Progenitor cell of endocrine pancreas (in vitro differentiated cells): ENCODE measurements at regions not wholly inside any gene's neighbourhood (a gene's known extent, or its start where the extent isn't known, plus 50 kb on each side); places are given as distances from the start of the nearest gene placed in this dataset.
"Not testable (repeated sequence)": the region's sequence is repeated elsewhere in the genome, so short reads cannot be mapped to it uniquely, and the experiment has no call there.

Source experiments
- DNase-seq: peaks from one replicate; pipeline ENCODE4 v3.0.0; 2021; ENCODE audit warnings: low spot score; ENCODE audit not compliant: unreplicated experiment
- H3K27ac Mint-ChIP-seq: 2 replicates; pipeline ENCODE4 v1.8.0; 2021; ENCODE audit warnings: mild to moderate bottlenecking, moderate library complexity, mixed read lengths
- H3K27me3 Mint-ChIP-seq: 2 replicates; pipeline ENCODE4 v1.8.0; 2021; ENCODE audit warnings: mixed read lengths
- H3K36me3 Mint-ChIP-seq: 2 replicates; pipeline ENCODE4 v1.8.0; 2022; ENCODE audit warnings: mixed read lengths; ENCODE audit not compliant: insufficient read depth
- H3K4me1 Mint-ChIP-seq: 2 replicates; pipeline ENCODE4 v1.8.0; 2021; ENCODE audit warnings: low read depth, mixed read lengths
- H3K4me3 Mint-ChIP-seq: 2 replicates; pipeline ENCODE4 v1.8.0; 2021; ENCODE audit warnings: low read depth, mild to moderate bottlenecking, moderate library complexity, mixed read lengths
- H3K9me3 Mint-ChIP-seq: 2 replicates; pipeline ENCODE4 v1.8.0; 2021; ENCODE audit warnings: low read depth, mixed read lengths
- CTCF ChIP-seq: fragments of 200-600 bp; sonication (generic); IDR thresholded peaks from one replicate; pipeline ENCODE4 v1.5.0; 2021; ENCODE audit warnings: antibody characterized with exemption, mild to moderate bottlenecking; ENCODE audit not compliant: unreplicated experiment

- no peaks in the 10 kb centered on the region for H3K27me3 Mint-ChIP-seq
- no peak overlapping the region for H3K27ac Mint-ChIP-seq
- H3K4me3 Mint-ChIP-seq = no peak overlapping the region
- H3K36me3 Mint-ChIP-seq = no peaks in the 10 kb centered on the region
- no peak for DNase-seq
- no peak for TF ChIP-seq CTCF
- H3K9me3 Mint-ChIP-seq = no peaks in the 10 kb centered on the region
- H3K4me1 Mint-ChIP-seq = no peaks in the 10 kb centered on the region
Measured at GRCh38 chr4:27791640-27792039, 931.0 kb downstream of the STIM2 start.

- no peaks in the 10 kb centered on the region for H3K27me3 Mint-ChIP-seq
- no peak for DNase-seq
- no peaks in the 10 kb centered on the region for H3K36me3 Mint-ChIP-seq
- no peaks in the 10 kb centered on the region for H3K4me1 Mint-ChIP-seq
- no peak overlapping the region for H3K4me3 Mint-ChIP-seq
- no peak for TF ChIP-seq CTCF
- no peaks in the 10 kb centered on the region for H3K9me3 Mint-ChIP-seq
- H3K27ac Mint-ChIP-seq = no peak overlapping the region
Measured at GRCh38 chr4:27807207-27807606, 946.6 kb downstream of the STIM2 start.

GRCh38 chr4:27811948-27812347 is 951.3 kb downstream of the STIM2 start:
- H3K4me3 Mint-ChIP-seq = no peak overlapping the region
- no peaks in the 10 kb centered on the region for H3K27me3 Mint-ChIP-seq
- H3K36me3 Mint-ChIP-seq = no peaks in the 10 kb centered on the region
- DNase-seq = no peak
- no peak overlapping the region for H3K27ac Mint-ChIP-seq
- H3K9me3 Mint-ChIP-seq = peaks cover 2% of the 10 kb centered on the region
- TF ChIP-seq CTCF = no peak
- peaks cover 7% of the 10 kb centered on the region for H3K4me1 Mint-ChIP-seq

GRCh38 chr4:27813226-27813625 is 952.6 kb downstream of the STIM2 start:
- H3K9me3 Mint-ChIP-seq, H3K4me1 Mint-ChIP-seq, H3K36me3 Mint-ChIP-seq, H3K27me3 Mint-ChIP-seq, H3K4me3 Mint-ChIP-seq, DNase-seq, H3K27ac Mint-ChIP-seq: not testable (repeated sequence)

GRCh38 chr4:27813699-27814425 is 953.2 kb downstream of the STIM2 start:
- H3K27ac Mint-ChIP-seq, H3K36me3 Mint-ChIP-seq, H3K27me3 Mint-ChIP-seq, H3K4me1 Mint-ChIP-seq, H3K4me3 Mint-ChIP-seq, DNase-seq: not testable (repeated sequence)
- H3K9me3 Mint-ChIP-seq = peaks cover 12% of the 10 kb centered on the region

GRCh38 chr4:27819246-27819645 is 958.6 kb downstream of the STIM2 start:
- Mint-ChIP-seq H3K9me3 (peaks cover 12% of the 10 kb centered on the region), H3K27ac (no peak overlapping the region), H3K4me3 (no peak overlapping the region), H3K27me3 (no peaks in the 10 kb centered on the region), H3K4me1 (no peaks in the 10 kb centered on the region), H3K36me3 (no peaks in the 10 kb centered on the region)
- no peak for DNase-seq
- TF ChIP-seq CTCF = no peak
